Lung (tissue), 11 donors: ENCODE measurements at regions not wholly inside any gene's neighbourhood (a gene's known extent, or its start where the extent isn't known, plus 50 kb on each side); places are given as distances from the start of the nearest gene placed in this dataset.

Experiments used
- ATAC-seq: fragments of 200-7000 bp; cut with Tn5 transposase; one replicate; pipeline ENCODE4 v1.9.1; 2020; ENCODE audit warnings: moderate number of reproducible peaks; ENCODE audit not compliant: insufficient read depth, low FRiP score
- DNase-seq, 3 donors: peaks; one replicate each; pipeline ENCODE4 v3.0.0-alpha.2; 2013 to 2017
- H3K27ac ChIP-seq, 2 donors: one replicate each; pipeline ENCODE4 v1.5.1; 2013; ENCODE audit warnings: mild to moderate bottlenecking in 2 of 2, moderate library complexity in 2 of 2, control low read depth in 1 of 2, inconsistent platforms in 1 of 2, low read depth in 1 of 2, low read length in 1 of 2
- H3K27me3 ChIP-seq, 3 donors: one replicate each; pipeline ENCODE4 v1.5.1; 2013; ENCODE audit warnings: low read length in 2 of 3; ENCODE audit not compliant: control insufficient read depth in 3 of 3, insufficient read depth in 3 of 3
- H3K36me3 ChIP-seq, 4 donors: one replicate each; pipeline ENCODE4 v1.5.1; 2013; ENCODE audit warnings: low read length in 4 of 4, mild to moderate bottlenecking in 1 of 4, moderate library complexity in 1 of 4; ENCODE audit not compliant: control insufficient read depth in 4 of 4, insufficient read depth in 4 of 4
- H3K4me1 ChIP-seq, 5 donors: one replicate each; pipeline ENCODE4 v1.5.1; 2013; ENCODE audit warnings: low read length in 5 of 5, mild to moderate bottlenecking in 2 of 5, moderate library complexity in 1 of 5; ENCODE audit not compliant: control insufficient read depth in 5 of 5, insufficient read depth in 5 of 5
- H3K4me3 ChIP-seq: one replicate; pipeline ENCODE4 v1.5.1; 2013; ENCODE audit warnings: mild to moderate bottlenecking, control low read depth, moderate library complexity
- H3K9ac ChIP-seq, 2 donors: one replicate each; pipeline ENCODE4 v1.5.1; 2013; ENCODE audit warnings: low read length in 2 of 2, control low read depth in 1 of 2; ENCODE audit not compliant: insufficient read depth in 1 of 2
- H3K9me3 ChIP-seq, 4 donors: one replicate each; pipeline ENCODE4 v1.5.1; 2013; ENCODE audit warnings: low read length in 3 of 4, mild to moderate bottlenecking in 1 of 4, moderate library complexity in 1 of 4; ENCODE audit not compliant: control insufficient read depth in 4 of 4, insufficient read depth in 3 of 4
- CTCF ChIP-seq: IDR thresholded peaks from 2 replicates; pipeline ENCODE4 v1.5.1; 2012; ENCODE audit warnings: mild to moderate bottlenecking; ENCODE audit errors: control extremely low read depth, extremely low read depth
- WGBS, 2 donors: extraction: QIAGEN DNeasy Blood & Tissue Kit; methylation state at CpG; one replicate each; pipeline ENCODE4 v1.1.7; 2013; 5-methylcytosine and 5-hydroxymethylcytosine counted together
- donor health status: control.
- donor health status: control.
- donor health status: Bipolar disorder and iron deficiency.
- donor health status: healthy.
- donor health status: DM: yes; HTN: yes; CAD: no.

GRCh38 chr4:155565776-155566175 is 100.9 kb upstream of the GUCY1A1 start:
- ATAC-seq (no peak), DNase-seq (peak in 2 of 3 donors; percentile 43 to 71)
- Histone ChIP-seq H3K9ac (no peak overlapping the region), H3K4me1 (peaks cover 0 to 5% (median 0%) of the 10 kb centered on the region in 5 donors), H3K27ac (no peak overlapping the region), H3K27me3 (no peaks in the 10 kb centered on the region), H3K4me3 (no peak overlapping the region), H3K9me3 (no peaks in the 10 kb centered on the region), H3K36me3 (no peaks in the 10 kb centered on the region)
- 87 to 93% methylated on average over 2 of the region's 2 CpGs for WGBS, 2 donors
- no peak for TF ChIP-seq CTCF

GRCh38 chr4:155565330-155565729 is 101.3 kb upstream of the GUCY1A1 start:
- WGBS, 2 donors: 61 to 85% methylated on average over 1 of the region's 1 CpG

GRCh38 chr4:155564880-155565279 is 101.8 kb upstream of the GUCY1A1 start:
- no peak for ATAC-seq
- Histone ChIP-seq H3K4me1 (peaks cover 0 to 5% (median 0%) of the 10 kb centered on the region in 5 donors), H3K27ac (no peak overlapping the region), H3K9me3 (no peaks in the 10 kb centered on the region), H3K9ac (no peak overlapping the region), H3K27me3 (no peaks in the 10 kb centered on the region), H3K36me3 (no peaks in the 10 kb centered on the region), H3K4me3 (no peak overlapping the region)
- TF ChIP-seq CTCF: no peak
- WGBS, 2 donors: 93 to 94% methylated on average over 3 of the region's 3 CpGs
- no peak for DNase-seq

More at GRCh38 chr4:155565330-155565729, 101.3 kb upstream of the GUCY1A1 start:
- Histone ChIP-seq H3K36me3 (no peaks in the 10 kb centered on the region), H3K9me3 (no peaks in the 10 kb centered on the region), H3K27me3 (no peaks in the 10 kb centered on the region), H3K27ac (no peak overlapping the region), H3K4me1 (peaks cover 0 to 5% (median 0%) of the 10 kb centered on the region in 5 donors), H3K4me3 (no peak overlapping the region), H3K9ac (no peak overlapping the region)
- no peak for TF ChIP-seq CTCF
- ATAC-seq: no peak
- peak in 1 of 3 donors; percentile 17 for DNase-seq

GRCh38 chr4:155564086-155564485 is 102.6 kb upstream of the GUCY1A1 start:
- no peak for ATAC-seq
- no peak for TF ChIP-seq CTCF

More at GRCh38 chr4:155564086-155564485, 102.6 kb upstream of the GUCY1A1 start:
- Histone ChIP-seq H3K4me1 (peaks cover 0 to 5% (median 0%) of the 10 kb centered on the region in 5 donors), H3K9me3 (no peaks in the 10 kb centered on the region), H3K4me3 (no peak overlapping the region), H3K36me3 (no peaks in the 10 kb centered on the region), H3K27ac (no peak overlapping the region), H3K9ac (no peak overlapping the region), H3K27me3 (no peaks in the 10 kb centered on the region)
- DNase-seq: no peak
- 51 to 70% methylated on average over 2 of the region's 2 CpGs for WGBS, 2 donors
